ENCODE measurements at regions not wholly inside any gene's neighbourhood (a gene's known extent, or its start where the extent isn't known, plus 50 kb on each side); places are given as distances from the start of the nearest gene placed in this dataset.

DNA sequence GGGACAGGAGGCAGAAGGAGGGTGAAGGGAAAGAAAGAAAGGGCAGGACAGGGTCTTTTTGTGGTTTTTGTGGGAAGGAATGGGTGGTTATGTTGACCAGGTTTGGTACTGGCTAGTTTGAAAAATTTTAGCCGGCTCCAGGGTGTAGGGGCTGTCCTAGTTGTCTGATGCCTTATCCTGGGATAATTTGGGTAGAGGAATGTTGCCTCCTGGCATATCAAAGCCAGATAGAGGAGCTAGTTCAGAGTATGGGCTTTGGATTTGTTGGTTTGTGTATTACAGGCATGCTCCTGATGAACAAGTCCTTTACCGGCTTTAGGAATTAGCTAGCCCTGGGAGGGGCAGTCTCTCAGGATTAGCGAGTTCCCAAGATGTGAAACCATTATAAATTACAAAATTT is 101.1 kb upstream of the LHCGR start:
- TF ChIP-seq CTCF (IDR thresholded peaks at IDR 0.05): no peak
- no peak for TF ChIP-seq POLR2A (IDR thresholded peaks at IDR 0.05)
- TF ChIP-seq EP300 (IDR thresholded peaks at IDR 0.05): no peak
- TF ChIP-seq POLR2AphosphoS5 (IDR thresholded peaks at IDR 0.05): no peak
